NOMO-1 treated with dmso at 0.1 percent for 144 hours (cell line): ENCODE measurements at regions not wholly inside any gene's neighbourhood (a gene's known extent, or its start where the extent isn't known, plus 50 kb on each side); places are given as distances from the start of the nearest gene placed in this dataset.

Experiments
- DNase-seq: peaks from one replicate; lab custom pipeline; 2025; ENCODE audit not compliant: unreplicated experiment; lab: John Stamatoyannopoulos, UW

DNA sequence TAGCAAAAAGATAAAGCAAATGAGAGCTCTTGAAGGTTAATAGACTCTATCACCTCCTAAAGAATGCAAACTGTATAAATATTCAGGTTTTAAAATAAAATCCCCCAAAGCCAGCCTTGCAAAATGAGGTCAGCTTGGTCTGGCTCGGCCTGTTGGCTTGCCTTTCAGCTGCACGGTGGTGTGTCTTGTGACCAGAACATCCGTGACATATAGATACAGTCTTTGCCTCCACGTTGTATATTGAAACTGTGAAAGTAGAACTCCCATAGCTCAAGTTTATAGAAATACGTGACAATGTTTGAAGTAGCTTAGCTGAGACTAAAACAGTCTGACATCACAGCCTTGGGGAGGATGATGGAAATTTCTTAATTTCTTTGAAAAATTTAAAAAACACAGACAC, 236.6 kb upstream of the MYOCD start:
- DNase-seq, result no peak

DNA sequence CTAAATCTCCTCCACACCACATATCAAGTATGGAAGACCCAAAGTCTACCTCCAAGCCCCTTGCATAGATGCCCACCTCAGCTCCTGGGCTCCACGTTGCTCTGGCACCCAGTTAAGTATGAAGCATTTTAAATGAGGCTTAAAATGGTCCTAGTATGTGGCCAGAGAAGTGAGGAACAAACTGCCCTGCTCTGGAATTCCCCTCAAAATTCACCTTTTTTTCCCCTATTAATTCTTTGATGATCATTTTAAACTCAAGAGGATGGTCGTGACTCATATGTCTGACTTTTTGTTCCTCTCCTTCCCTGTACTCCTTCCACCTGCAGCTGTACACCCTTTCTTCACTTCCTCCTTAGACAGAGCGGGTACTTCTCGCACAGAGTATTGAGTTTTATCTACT, 234.5 kb upstream of the MYOCD start:
- no peak for DNase-seq

DNA sequence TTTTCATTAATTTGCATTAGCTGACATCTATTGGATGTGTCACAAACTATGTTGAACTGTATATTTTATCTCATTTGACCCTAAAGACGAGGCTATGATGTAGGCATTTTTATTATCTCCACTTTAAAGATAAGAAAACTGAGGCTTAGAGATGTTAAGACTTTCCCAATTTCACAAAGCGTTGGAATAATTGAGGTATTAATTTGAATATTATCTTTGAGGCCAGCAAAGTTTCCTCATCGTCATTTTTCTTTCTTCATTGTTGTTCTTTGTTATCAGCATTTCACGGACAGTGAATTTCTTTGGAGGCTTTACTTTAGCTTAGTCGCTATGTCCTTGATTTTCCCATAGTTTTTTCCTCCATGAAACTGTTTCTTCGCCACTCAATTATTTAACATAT, 227.5 kb upstream of the MYOCD start:
- DNase-seq, result no peak

DNA sequence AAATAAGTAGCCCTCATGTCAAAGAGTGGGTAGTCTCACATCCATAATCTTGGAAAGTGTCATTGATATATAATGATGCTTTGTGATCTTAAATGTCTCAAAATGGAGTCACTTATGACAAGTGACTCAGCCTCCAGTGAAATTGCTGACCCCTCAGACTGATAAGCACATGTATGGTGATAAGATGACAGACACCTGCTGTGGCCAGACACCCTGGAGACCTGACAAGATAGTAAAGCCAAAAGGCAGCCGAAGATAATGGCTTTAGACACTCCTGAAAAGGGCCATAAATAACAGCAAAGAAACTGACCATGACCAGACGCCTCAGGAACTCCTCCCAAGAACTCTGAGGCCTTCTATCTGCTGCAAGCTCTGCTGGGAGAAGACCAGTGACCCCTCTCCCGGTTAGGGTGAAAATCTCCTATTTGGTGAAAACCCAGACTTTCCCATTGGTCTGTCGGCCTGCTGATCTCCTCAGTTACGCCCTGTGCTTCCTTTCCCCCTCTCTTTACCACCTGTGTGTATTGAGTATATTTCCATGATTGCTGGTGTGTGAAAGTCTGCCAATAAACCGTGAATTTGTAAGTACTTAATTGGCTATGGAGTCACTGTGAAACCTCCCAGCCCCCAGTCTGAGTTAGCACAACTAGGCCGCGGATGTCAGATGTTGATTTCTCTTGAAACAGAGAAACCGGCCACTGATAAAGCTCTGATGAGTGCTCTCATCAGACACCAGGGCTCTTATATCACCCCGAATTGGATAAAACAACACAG, 226.7 kb upstream of the MYOCD start:
- DNase-seq, result no peak

DNA sequence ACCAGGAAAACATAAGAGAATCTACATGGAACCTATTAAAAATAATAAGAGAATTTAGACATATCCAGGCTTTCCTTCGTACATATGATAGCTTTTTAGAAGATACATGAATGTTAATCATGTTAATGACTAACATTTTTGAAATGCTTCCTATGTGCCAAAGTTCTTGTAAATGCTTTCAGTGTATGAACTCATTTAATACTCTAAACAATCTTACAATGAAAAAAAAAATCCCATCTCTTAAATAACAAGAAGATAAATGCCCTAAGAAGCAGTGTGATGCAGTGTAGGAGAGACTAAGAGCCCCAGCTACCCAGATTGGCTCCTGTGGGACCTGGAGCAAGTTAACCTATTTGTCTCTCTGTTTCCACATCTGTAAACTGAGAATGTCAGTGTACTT, 220.4 kb upstream of the MYOCD start:
- no peak for DNase-seq

DNA sequence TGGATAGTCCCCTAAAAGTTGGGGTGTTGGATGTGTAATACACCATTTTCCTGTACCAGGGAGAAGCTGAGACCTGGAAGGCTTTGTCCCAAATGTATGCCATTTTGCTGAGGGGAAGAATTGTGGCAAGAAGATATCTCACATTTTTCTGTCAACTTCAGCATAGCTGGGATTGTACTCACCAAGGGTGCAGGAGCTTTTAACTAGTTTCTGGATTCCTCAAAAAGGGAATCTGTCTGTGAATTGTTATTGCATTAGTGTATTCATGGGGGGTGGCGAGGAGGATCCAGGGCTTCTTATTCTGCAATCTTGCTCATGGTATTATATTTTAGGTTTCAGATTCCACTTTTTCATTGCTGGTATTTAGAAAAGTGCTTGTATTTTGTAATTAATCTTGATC, 208.2 kb upstream of the MYOCD start:
- DNase-seq, result no peak

DNA sequence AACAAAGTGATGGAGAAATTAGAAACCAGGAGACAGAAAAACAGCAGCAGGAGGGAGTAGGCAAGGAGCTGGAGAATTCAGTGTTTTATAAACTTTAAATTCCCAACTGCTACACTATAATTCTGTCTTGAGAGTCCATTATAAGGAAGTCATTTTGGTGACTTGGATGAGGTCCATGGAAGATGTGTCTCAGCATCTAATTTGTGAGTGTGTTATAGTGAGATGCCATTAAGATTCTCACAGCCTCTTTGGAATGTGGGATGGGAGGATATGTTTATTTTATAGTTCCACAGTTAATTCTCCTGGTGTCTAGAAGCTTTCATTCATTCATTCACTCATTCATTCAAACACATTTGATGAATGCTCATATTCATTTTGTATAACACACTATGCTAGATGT, 206.0 kb upstream of the MYOCD start:
- DNase-seq, result no peak

DNA sequence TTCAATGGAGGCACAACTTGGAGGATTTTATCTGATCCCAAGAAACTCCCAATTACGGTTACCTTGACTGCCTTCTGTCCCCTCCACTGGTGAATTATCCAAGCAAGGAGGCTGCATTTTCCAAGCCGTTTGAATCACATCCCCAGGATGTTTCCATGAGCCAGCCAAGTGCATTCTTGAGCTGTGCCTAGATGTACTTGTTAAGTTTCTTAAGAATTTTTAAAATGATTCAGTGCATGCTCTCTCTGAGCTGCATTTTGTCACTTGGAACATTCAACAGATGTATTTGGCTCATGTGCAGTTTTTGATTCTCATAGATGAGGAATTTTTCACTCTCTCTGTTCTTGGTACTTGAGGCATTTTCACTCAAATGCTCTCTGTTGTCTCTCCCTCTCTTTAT, 202.6 kb upstream of the MYOCD start:
- no peak for DNase-seq

DNA sequence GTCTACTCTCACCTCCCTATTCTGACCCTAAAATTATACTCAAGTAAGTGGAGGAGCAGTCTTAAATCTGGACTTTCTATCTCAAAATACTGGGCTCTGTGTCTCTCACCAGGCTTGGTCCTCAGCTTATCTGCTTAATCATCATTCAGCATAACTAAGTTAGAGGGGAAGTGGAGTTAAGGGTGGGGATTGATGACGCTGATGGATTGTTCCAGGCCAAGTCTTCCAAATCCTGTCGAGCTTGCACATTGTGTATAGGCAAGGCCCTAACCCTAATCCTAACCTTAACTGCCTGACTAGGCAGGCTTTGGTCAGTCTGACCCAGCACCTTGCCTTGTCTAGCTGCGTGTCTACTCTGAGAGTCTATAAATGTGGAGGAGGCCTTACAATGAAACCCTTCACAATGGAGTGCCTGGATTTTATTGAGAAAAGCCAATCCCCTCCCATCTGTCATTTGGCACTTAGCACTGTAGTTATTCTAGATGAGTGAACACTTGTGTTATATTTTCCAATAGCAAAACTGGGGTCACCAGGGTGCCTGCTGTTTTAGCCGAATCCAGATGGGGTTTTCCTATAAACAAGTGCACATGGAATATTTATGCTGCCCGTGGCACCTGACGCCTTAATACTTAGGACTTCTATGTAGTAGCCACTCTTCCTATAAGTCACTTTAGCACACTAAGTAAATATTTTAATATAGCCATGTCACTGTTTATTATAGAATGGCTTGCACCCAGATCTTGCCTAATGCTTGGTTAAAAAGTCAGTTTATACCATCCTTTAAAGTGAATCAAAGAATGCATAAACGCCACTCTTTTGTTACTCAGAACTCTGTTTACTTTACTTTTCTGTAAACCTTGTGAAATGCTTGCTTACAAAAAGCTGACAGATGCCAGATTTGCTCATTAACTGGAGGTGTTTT, 193.2 kb upstream of the MYOCD start:
- no peak for DNase-seq

DNA sequence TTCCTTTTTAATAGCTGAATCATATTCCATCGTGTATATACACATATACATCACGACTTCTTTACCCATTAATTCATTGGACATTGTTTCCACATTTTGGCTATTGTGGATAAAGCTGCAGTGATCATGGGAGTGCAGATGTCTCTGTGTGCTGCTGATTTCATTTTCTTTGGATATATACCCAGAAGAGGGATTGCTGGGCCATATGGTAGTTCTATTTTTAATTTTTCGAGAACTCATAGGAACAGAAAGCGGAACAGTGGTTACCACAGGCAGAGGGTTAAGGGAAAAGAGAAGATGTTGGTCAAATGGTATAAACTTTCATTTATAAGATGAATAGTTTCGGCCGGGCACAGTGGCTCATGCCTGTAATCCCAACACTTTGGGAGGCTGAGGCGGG, 187.4 kb upstream of the MYOCD start:
- DNase-seq, result no peak

DNA sequence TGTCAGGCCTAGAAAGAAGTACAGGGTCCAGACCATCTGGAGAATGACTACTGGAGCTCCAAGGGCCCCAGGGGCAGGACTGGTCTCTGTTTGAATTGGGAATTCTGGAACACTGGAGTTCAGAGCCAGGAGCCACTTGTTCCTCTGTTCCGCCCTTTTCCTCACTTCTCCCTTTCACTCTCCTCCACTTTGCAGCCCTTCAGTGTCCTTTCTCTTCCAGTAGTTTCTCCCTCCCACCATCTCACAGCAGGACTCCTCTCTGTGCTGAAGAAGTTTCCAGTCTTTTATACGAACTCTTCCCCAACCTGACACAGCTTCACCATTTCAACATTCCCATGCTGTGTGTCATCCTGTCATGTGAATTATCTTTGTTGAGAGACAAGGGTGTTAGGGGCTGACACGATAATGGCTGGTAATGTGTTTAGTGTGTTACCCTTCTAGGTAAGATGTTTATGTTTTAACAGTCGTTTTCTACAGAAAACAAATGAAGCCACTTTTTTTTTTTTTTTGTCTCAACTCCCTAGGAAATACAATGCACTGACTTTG, 180.3 kb upstream of the MYOCD start:
- no peak for DNase-seq

DNA sequence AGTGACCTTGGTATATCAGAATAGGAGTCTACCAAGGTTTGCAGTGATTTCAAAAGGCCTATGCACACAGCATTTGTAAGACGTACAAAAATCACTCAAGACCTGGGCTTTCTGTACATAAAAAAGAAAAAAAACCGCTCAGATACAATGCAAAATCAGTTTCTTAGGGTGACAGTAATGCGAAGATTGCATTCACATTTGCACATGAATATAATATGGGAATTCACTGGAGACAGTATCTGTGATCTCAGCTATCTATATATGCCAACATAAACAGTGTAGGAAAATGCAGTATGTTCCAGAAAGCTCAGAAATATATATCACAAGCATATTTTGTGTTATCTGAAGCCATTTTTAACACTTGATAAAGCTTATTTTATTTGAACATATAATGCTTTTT, 176.4 kb upstream of the MYOCD start:
- DNase-seq, result no peak

DNA sequence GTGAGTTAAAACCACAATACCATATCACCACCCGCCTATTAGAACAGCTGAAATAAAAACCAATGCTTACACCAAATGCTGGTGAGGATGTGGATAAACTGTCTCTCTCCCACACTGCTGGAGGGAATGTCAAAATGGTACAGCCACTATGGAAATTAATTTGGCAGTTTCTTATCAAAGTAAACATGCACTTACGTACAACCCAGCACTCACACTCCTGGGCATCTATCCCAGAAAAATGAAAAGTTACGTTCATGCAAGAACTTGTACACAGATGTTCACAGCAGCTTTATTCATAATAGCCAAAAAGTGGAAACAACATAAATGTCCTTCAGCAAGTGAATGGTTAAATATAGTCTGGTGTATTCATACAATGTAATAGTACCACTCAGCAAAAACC, 173.2 kb upstream of the MYOCD start:
- DNase-seq, result no peak

DNA sequence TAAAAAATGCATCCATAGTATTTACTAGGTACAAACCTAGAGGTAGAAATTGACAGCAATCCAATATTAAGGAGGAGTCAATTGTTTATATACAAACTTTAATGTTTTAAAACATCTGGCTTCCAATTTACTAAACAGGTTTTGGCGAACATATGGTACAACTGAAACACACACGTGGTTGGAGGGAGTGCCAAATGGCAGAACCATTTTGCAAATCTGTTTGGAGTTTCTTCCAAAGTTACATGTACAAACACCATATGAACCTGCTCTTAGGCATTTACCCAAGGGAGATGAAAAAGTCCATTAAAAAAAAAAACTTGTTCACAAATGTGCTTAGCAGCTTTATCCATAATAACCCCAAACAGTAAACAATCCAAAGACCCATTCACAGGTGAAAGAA, 159.8 kb upstream of the MYOCD start:
- no peak for DNase-seq

DNA sequence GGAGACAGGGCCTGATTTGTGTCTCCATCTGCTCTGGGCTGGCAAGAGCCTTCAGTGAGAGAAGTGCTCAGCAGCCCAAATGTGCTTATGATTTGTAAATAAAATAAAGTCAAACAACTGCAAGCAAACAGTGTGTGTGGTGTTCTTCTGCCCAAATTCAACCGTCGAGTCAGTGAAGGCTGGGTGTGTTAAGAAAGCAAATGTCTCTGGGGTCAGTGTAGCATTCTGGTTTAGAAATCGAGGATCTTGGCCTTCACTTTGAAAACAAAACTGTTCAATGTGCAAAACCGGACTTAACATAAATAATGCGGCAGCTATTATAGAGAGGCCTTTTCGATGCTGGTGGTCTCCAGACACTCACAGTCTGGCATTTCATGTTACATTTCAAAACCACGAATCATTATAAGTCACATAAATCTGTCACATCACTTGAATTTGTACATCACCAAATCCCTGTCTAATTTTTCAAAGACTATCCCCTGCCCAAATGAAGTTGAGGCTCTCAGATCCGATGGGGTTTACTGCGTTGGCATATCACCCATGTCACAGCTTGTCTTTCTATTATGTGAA, 158.6 kb upstream of the MYOCD start:
- DNase-seq, result no peak

DNA sequence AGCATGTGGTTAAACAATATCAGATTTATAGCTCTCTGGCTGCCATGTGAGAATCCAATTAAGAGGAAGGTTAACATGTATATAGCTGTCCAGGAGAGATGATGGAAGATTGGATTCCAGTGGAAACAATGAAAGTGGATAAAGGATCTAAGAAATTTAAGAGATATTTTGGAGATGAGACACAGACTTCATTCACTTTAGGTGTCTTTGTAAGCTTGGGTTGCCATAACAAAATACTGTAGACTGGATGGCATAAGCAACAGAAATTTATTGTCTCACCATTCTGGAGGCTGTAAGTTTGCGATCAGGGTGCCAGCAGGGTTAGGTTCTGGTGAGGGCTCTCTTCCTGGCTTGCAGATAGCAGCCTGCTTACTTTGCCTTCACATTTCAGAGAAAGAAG, 155.9 kb upstream of the MYOCD start:
- DNase-seq, result no peak

DNA sequence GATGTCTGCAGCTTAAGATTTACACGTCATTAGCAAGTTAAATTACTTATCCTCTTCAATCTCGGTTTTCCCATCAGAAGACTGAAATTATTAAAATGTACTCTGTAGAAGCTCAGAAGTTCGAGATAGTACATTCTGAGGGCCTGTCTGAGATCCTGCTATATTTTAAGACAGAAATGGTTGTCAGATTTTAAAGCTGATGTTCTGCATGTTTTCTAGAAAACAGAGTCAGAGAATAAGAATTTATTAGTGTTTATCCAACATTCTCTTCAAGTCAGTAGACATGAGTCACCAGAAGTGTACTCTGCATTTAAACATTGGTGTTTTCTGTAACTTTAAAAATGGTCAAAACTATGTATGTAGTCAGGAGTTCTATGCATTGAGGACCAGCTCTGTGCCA, 155.2 kb upstream of the MYOCD start:
- DNase-seq, result no peak

DNA sequence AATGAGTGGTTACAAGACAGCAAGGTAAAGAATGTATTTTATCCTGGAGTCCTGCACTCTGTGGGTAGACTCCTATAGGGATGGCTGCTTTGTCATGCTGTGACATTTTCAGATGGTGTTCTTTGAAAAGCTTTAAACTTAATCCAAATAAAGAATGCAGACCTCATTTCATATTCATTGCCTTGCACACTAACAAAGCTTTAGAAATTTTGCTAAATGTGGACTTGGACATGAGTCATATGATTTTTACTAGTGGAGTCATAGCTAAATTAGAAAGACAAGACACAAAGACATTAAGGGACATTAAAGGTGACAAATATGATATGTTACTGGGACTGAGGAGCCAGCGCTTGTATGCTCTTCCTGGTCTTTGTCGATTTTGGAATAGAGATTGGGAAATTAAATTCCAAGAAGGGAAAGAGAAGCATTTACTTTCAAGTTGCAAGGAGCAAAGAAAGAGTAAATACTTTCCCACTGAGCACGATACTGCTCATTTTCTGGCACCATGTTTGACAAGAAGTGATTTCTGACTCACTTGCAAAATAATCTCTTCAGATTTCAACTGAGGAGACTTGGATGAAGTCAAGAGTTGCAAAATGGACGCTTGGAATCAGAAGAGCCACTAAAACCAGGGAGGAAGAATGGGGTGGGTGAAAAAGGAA, 152.9 kb upstream of the MYOCD start:
- DNase-seq, result no peak

DNA sequence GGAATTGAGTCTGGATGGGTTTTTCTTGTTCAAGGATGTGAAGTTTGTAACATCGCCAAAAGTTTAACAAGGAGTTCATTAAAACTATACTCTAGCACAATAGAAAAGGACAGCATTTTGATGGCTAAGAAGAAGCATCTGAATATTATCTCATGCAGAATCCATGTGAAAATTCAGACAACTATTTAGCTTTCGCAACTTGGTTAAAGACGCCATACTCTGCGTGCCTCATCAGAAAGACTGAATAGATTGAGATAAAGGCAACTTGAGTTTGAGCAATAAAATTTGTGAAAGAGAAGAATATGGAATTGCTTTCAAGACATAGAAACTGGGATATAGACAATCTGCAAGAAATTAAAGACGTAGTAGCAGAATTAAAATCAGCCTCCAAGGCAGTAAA, 151.1 kb upstream of the MYOCD start:
- DNase-seq, result no peak

DNA sequence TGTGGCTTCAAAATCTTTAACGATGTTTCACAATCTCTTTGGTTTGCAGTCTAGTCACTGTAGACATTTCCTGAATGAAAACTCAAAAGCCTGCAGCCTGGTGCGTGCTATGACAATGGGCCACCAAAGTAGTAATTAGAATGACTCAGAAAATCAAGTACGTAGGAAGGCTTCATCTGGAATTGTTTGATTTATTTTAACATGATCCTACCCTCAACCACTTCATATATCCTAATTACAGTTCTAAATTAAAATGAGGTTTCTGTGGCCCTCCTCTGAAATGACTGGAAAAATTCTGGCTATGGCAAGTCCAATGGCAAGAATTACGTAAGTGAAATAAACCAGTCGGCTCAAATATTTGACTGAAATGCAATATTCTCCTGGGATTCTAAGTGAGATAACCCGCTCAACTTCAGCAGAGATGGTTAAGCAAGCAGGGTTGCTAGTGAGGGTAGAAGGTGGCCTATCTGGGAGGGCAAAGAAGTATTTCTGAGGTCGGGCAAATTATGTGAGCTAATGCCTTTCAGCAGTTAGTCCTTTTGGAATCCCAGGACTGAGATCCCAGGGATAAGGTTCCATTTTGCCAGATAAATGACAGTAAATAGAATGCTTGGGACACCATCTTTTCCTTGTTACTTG, 145.6 kb upstream of the MYOCD start:
- no peak for DNase-seq

DNA sequence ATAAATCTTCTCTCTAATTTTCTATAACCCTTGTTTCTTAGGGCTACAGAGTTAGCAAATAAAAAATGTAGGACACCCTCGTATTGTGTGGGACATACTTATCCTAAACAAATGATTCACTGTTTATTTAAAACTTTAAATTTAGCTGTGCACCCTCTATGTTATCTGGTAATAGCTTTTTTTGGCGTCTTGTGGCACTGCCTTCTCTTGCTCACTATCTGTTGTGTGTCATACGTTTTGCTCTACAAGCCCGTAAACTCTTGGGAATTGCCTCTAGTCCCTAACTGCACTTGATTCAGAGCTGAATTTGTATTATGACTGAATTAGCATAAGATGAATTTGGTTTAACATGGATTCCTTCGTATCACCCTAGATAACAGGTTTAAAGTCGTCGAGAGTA, 144.3 kb upstream of the MYOCD start:
- DNase-seq, result no peak
